Activated CD8-positive, alpha-beta memory T cell treated with anti-CD3 and anti-CD28 coated beads, Interleukin-2, amount 50 U/mL, for 48 hours (primary cell): ENCODE measurements at regions not wholly inside any gene's neighbourhood (a gene's known extent, or its start where the extent isn't known, plus 50 kb on each side); places are given as distances from the start of the nearest gene placed in this dataset.

Source experiments
- DNase-seq: peaks from one replicate; pipeline ENCODE4 v3.0.0-alpha.2; 2020

- no peak for DNase-seq
Observed at GRCh38 chr1:173424782-173425407, 52.2 kb upstream of the PRDX6 start.

- no peak for DNase-seq
Observed at GRCh38 chr1:173426057-173426456, 51.1 kb upstream of the PRDX6 start.

GRCh38 chr1:173427146-173428054 lies 49.7 kb upstream of the PRDX6 start:
- DNase-seq: no peak
